Activated CD4-positive, alpha-beta T cell treated with anti-CD3 and anti-CD28 coated beads, Interleukin-2, Interleukin-6, amounts not matched to agents 100 ng/mL and 50 ng/mL, durations not matched to agents 16 hours and 8 hours (primary cell): ENCODE measurements at regions not wholly inside any gene's neighbourhood (a gene's known extent, or its start where the extent isn't known, plus 50 kb on each side); places are given as distances from the start of the nearest gene placed in this dataset.
"Not testable (repeated sequence)": the region's sequence is repeated elsewhere in the genome, so short reads cannot be mapped to it uniquely, and the experiment has no call there.

ENCODE experiments used
- DNase-seq: peaks from one replicate; pipeline ENCODE4 v3.0.0-alpha.2; 2020

- no peak for DNase-seq
Observed at GRCh38 chr21:39080366-39080765, 102.9 kb downstream of the PSMG1 start.

DNA sequence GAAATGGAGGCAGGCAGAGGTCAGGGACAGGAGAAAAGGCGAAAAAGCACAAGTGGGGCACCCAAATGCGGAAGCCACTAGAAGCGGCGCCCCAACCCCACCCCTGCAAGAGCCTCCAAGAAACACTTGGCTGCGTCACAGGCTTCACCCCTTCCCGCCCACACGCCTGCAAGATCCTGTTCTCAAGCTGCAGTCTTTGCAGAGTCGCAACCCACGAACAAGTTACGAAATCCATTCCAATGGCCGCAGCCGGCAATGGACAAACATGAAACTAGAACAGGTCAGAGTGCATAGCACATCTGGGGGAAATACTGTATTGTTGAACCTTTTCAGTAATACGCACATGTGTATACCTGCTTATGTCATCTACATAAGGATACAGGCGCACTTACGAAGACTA is 103.6 kb downstream of the PSMG1 start:
- no peak for DNase-seq

DNA sequence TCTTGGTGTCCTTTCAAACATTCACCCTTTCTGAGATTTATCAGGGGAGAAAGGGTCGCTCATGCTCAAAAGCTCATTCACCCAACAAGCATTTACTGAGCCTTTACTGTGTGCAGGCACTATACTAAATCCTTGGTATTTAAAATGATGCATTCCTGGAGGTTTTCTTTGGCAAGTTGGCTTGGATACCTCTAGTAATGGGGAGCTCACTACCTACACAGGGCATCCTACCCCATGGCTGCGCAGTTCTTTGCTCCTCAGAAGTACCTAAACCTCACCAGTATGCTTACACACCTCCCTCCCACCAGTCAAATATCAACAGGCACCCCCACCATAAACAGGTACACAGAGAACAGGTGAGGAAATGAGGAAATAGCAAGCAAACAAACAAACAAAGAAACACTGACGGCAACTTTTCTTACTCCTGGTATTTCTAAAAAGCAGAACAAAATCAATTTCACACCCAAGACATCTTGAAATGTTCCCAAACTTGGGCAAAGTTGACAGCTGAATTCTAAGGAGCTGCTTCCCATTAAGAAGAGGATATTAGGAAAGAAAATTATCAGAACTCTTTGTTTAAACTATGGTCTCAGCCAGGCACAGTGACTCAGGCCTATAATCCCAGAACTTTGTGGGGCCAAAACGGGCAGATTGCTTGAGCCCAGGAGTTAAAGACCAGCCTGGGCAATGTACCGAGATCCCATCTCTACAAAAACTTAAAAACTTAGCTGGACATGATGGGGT is 104.8 kb downstream of the PSMG1 start:
- DNase-seq = no peak

GRCh38 chr21:39077876-39078275 is 105.4 kb downstream of the PSMG1 start:
- DNase-seq = no peak

DNA sequence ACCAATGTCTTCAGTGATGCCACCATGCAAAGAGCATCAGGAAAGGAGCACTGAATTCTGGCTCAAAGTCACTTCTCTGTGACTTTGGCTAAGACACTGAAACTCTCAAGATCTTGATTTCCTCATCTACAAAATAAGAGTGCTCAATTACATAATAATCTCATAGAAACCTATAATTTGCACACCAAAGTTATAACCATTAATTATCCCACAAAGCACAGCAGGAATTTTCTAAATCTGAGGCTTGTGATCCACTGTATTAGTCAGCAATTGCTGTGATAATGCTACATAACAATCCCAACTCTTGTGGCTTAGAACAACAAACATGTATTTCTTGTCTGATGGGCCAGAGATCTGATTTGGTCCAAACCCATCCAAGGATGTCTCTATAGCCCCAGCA is 108.7 kb downstream of the PSMG1 start:
- DNase-seq = no peak

- no peak for DNase-seq
Observed at GRCh38 chr21:39073717-39074116, 109.5 kb downstream of the PSMG1 start.

- DNase-seq = no peak
Observed at GRCh38 chr21:39073063-39073462, 110.2 kb downstream of the PSMG1 start.

DNA sequence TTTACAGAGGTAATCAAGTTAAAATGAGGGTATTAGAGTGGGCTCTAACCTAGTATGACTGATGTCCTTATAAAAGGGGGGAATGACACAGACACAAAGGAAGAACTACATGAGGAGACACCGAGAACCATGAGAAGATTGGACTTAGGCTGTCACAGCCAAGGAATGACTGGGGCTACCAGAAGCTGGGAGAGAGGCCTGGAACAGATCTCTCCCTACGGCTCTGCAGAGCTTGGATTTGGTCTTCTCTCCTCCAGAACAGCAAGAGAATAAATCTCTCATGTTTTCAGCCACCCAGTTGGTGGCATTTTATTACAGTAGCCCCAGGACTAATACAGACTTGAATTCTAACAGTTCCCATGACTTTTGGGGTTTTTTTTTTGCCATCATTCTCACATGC is 110.8 kb downstream of the PSMG1 start:
- no peak for DNase-seq

GRCh38 chr21:39071623-39072214 is 111.5 kb downstream of the PSMG1 start:
- no peak for DNase-seq

DNA sequence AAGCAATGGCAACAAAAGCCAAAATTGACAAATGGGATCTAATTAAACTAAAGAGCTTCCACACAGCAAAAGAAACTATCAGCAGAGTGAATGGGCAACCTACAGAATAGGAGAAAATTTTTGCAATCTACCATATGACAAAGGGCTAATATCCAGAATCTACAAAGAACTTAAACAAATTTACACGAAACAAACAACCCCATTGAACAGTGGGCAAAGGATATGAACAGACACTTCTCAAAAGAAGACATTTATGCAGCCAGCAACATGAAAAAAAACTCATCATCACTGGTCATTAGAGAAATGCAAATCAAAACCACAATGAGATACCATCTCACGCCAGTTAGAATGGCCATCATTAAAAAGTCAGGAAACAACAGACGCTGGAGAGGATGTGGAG is 113.4 kb downstream of the PSMG1 start:
- not testable (repeated sequence) for DNase-seq

DNA sequence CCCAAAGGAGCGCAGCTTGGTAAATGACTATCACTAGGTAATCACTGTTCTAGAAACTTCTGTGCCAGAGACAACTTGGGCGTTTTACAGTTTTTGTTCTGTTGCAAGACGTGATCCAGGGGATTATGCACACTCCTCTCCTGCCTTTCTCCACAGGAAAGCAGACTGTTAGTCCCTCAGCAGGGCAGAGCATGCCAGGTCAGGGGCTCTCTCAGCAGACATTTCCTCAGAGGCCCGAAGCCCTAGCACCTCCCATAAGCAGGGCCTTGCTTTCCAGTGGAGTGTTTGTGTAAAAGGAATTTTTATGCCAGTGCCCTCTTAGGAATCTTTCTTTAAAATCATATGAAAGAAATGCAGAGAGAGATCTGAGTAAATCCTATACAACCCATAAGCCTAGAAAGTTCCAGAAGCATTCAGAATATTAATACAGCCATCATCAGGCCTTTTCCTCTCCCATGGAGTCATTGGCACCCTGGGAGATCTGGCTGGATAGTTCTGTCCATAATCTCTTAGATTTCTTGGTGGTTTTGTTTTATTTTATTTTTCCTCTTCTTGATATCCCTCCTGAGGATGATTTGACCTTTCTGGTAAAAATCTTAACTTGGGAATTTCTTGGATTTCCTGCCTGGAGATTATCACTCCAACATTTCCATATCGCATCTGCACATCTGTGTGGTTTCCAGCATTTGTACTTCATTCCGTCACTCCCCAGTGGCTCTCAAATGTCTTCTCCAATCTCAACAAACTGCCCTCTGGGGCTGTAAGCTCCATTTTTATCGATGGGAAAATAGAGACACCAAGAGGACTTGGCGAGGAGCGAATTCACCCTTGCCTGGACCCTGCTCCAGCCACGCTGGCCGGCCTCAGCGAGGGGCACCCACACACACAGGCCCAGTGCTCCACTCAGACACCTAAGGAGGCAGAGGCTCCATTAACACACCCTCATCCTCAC is 116.1 kb downstream of the PSMG1 start:
- DNase-seq = no peak

DNA sequence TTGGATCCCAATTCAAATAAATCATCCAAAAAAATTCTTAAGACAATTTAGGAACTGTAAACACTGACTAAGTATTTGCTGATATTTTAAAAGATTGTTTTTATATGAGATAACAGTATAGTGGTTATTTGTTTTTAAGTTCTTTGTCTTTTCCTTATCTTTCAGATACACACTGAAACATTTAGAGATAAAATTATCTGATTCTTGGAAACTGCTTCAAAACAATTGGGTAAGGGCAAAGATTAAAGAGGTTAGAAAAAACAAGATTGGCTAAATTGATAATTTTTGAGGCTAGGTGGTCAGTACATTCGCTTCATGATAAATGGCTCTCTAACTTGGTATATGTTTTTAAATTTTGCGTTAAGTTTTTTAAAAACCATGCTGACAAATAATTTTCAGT is 117.3 kb downstream of the PSMG1 start:
- no peak for DNase-seq

DNA sequence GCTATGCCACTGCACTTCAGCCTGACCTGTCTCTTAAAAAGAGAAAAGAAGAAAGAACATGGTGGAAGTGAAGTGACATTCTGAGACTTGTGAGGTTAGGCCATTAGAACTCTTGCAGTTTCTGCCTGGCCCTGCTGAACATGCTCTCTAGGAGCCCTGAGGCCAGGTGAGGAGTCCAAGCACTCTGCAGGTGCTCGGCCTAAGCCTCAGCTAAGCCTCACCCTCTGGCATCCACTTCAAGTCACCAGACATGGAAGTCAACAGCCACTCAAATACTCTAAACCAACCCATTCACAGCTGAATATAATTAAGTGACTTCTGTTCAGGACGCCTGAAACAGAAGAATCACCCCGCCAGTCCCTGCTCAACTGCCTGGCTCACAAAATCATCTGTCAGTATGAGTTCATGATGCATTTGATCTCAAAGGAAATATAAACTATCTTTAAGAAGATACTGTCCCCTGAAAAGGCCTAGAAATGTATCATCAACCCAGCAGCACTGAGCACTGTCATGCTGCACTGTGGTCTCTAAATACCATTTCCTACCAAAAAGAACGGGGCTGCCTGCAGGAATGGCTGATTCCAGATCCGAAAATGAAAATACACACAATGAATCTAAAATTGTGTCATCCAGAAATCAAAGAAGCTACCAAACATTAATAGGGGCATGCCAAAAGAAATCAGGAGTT is 118.8 kb downstream of the PSMG1 start:
- DNase-seq = no peak

DNA sequence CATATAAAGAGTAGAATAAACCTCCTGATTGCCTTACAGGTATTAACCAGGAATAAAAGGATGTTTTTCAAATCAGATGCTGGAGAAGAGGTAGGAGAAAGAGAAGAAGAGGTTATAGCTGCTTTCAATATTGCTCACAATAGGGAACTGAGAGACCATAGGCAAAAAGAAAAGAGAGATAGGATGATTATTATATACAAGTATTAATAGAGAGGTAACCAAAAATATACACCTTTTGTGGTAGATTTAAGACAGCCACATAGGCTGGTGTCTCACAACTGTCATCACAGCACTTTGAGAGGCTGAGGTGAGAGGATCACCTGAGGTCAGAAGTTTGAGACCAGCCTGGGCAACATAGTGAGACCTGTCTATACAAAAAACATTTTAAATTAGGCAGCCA is 119.7 kb downstream of the PSMG1 start:
- no peak for DNase-seq

- no peak for DNase-seq
Observed at GRCh38 chr21:39062196-39062595, 121.1 kb downstream of the PSMG1 start.

GRCh38 chr21:39061766-39062165 is 121.5 kb downstream of the PSMG1 start:
- no peak for DNase-seq

- DNase-seq = no peak
Observed at GRCh38 chr21:39060485-39061083, 122.7 kb downstream of the PSMG1 start.

DNA sequence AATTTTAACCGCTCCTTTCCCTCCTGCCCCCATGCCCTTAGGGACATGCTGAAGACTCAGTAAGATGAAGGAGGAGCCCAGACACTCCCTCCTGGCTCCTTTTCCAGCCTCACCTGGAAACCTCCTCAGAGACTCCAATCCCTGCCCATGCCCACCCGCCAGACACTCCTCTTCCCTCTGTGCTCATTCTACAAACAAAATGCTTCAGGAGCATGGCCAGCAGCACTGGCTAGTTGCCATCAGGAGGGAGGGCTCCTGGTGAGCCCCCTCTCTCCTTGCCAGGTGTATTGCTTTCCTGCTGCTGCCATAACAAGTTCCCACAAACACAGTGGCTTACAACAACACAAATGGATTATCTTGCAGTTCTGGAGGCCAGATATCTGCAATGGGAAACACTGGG is 126.1 kb downstream of the PSMG1 start:
- no peak for DNase-seq

DNA sequence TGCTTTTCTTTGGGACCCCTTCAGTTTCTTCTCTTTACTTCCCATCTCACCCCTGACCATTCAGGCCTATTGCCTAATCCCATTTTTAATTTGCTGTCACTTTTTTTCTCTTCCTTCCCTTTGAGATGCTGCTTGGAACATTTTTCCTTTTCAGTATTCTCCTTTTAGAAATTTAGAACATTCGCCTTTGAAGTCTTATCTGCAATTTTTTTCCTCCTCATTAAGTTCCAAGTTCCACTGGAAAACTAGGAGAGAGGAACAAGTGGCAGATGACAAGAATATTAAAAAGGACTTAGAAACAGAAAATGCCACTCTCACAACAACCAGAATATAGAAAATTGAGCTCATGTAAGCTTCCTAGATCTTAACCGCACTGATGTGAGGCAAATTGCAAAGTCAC is 126.6 kb downstream of the PSMG1 start:
- DNase-seq = no peak

- no peak for DNase-seq
Observed at GRCh38 chr21:39055167-39055767, 128.0 kb downstream of the PSMG1 start.

DNA sequence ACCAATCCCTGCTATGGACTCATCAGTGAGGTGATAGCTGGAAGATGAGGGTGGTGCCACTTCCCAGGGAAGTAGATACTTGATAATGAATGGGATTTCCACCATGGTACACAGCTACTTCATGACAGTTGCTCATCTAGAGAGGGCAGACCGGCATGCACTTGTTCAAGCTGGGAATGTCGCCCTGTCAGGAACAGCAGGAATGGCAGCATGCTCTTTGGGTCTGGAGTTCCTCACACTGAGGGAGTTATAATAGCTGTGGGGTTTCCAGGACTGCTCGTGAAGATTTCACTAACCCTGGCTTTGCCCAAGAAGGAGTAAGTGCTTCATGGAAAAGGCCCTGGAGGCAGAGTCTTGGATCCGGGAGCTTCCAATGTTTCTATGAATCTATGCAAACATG is 129.2 kb downstream of the PSMG1 start:
- no peak for DNase-seq

- DNase-seq = no peak
Observed at GRCh38 chr21:39053126-39053525, 130.1 kb downstream of the PSMG1 start.
